ENCODE measurements at regions not wholly inside any gene's neighbourhood (a gene's known extent, or its start where the extent isn't known, plus 50 kb on each side); places are given as distances from the start of the nearest gene placed in this dataset.
"Not testable (repeated sequence)": the region's sequence is repeated elsewhere in the genome, so short reads cannot be mapped to it uniquely, and the experiment has no call there.

DNA sequence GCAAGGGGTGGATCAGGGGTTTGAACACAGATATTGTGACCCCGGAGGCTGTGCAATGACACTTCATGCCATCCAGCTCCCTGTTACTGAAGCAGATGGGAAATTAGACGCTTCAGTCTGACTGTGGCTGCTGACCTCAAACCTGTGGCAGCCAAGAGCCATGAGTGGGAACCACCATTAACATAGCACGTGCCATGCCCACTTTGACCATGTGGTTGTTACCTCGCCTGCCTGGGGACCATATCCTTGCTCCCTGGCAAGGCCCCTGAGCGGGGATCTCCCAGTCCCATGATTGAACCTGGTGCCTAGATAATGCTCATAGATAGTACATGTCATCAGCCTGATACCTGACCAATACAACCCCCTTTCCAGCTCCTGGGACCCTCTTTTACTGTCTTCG, 68.9 kb downstream of the CYP26B1 start:
- WGBS, 3 donors, result 81 to 91% (median 86%) methylated on average over 6 of the region's 6 CpGs
- Histone ChIP-seq H3K4me3 (no peak overlapping the region), H3K36me3 (ENCODE audit: insufficient read depth in 1 of 2, low read depth in 1 of 2) (no peaks in the 10 kb centered on the region), H3K4me1 (no peaks in the 10 kb centered on the region), H3K27ac (no peak overlapping the region), H3K9me3 (peaks cover 2% of the 10 kb centered on the region), H3K27me3 (ENCODE audit: insufficient read depth in 3 of 3, low read length in 2 of 3) (peaks cover 0 to 3% (median 0%) of the 10 kb centered on the region in 3 donors)
- DNase-seq (no peak), ATAC-seq (no peak)
- TF ChIP-seq, protein P1, sequence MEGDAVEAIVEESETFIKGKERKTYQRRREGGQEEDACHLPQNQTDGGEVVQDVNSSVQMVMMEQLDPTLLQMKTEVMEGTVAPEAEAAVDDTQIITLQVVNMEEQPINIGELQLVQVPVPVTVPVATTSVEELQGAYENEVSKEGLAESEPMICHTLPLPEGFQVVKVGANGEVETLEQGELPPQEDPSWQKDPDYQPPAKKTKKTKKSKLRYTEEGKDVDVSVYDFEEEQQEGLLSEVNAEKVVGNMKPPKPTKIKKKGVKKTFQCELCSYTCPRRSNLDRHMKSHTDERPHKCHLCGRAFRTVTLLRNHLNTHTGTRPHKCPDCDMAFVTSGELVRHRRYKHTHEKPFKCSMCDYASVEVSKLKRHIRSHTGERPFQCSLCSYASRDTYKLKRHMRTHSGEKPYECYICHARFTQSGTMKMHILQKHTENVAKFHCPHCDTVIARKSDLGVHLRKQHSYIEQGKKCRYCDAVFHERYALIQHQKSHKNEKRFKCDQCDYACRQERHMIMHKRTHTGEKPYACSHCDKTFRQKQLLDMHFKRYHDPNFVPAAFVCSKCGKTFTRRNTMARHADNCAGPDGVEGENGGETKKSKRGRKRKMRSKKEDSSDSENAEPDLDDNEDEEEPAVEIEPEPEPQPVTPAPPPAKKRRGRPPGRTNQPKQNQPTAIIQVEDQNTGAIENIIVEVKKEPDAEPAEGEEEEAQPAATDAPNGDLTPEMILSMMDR (IDR thresholded peaks at IDR 0.05), result no peak
- intact Hi-C loops (cut with DNase I), result no loop called here

DNA sequence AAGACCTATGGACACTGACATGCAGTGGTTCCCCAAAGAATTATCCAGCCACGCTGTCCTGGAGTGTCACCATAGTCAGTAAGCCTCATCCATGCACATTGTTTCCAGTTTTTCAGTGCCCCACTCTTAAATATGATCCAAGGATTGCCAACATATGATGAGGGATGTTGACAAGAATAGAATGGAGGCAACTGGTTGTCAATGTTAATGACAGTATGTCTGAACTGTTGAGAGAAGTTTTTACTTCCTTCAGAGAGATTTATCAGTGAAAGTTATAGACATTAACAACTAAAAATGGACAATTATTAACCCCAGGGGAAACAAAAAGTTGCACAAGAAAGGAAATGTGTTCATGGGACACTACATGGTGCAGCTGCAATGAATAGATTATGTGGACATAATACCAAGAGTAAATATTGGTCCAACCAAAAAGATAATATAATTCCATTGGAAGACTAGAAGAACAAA, 69.9 kb downstream of the CYP26B1 start:
- H3K27me3 ChIP-seq (ENCODE audit: insufficient read depth in 3 of 3, low read length in 2 of 3), result peaks cover 0 to 3% (median 0%) of the 10 kb centered on the region in 3 donors
- H3K27ac ChIP-seq, result no peak overlapping the region
- 77 to 88% (median 81%) methylated on average over 1 of the region's 1 CpG for WGBS, 3 donors
- no peaks in the 10 kb centered on the region for H3K36me3 ChIP-seq (ENCODE audit: insufficient read depth in 1 of 2, low read depth in 1 of 2)
- no peaks in the 10 kb centered on the region for H3K4me1 ChIP-seq
- TF ChIP-seq, protein P1 (IDR thresholded peaks at IDR 0.05), result no peak
- peaks cover 9% of the 10 kb centered on the region for H3K9me3 ChIP-seq
- H3K4me3 ChIP-seq, result no peak overlapping the region
- intact Hi-C loops (cut with DNase I), result no loop called here
- no peak for ATAC-seq
- DNase-seq, result no peak

DNA sequence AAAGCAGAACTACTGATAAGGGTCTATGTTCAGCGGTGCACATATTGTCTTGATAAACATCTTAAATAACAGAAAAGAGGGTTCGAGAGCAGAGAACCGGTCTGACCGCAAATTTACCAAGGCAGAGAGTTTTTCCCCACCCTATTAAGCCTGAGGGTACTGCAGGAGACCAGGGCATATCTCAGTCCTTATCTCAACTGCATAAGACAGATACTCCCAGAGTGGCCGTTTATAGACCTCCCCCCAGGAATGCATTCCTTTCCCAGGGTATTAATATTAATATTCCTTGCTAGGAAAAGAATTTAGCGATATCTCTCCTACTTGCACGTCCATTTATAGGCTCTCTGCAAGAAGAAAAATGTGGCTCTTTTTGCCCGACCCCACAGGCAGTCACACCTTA, 74.3 kb downstream of the CYP26B1 start:
- ATAC-seq; H3K4me3 ChIP-seq; intact Hi-C loops (cut with DNase I); DNase-seq; H3K4me1 ChIP-seq; H3K27me3 ChIP-seq (ENCODE audit: insufficient read depth in 3 of 3, low read length in 2 of 3); H3K9me3 ChIP-seq; H3K36me3 ChIP-seq (ENCODE audit: insufficient read depth in 1 of 2, low read depth in 1 of 2); H3K27ac ChIP-seq: not testable (repeated sequence)
- 89 to 95% (median 91%) methylated on average over 6 to 8 of the region's 8 CpGs for WGBS, 3 donors

DNA sequence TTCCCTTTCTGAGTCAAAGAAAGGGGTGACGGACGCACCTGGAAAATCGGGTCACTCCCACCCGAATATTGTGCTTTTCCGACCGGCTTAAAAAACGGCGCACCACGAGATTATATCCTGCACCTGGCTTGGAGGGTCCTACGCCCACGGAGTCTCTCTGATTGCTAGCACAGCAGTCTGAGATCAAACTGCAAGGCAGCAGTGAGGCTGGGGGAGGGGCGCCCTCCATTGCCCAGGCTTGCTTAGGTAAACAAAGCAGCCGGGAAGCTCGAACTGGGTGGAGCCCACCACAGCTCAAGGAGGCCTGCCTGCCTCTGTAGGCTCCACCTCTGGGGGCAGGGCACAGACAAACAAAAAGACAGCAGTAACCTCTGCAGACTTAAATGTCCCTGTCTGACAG, 83.5 kb downstream of the CYP26B1 start:
- H3K27me3 ChIP-seq (ENCODE audit: insufficient read depth in 3 of 3, low read length in 2 of 3); H3K9me3 ChIP-seq; ATAC-seq; DNase-seq; H3K4me3 ChIP-seq; intact Hi-C loops (cut with DNase I); H3K36me3 ChIP-seq (ENCODE audit: insufficient read depth in 1 of 2, low read depth in 1 of 2); H3K4me1 ChIP-seq; H3K27ac ChIP-seq: not testable (repeated sequence)
- WGBS, 3 donors, result 75 to 81% (median 77%) methylated on average over 8 to 14 of the region's 14 CpGs

DNA sequence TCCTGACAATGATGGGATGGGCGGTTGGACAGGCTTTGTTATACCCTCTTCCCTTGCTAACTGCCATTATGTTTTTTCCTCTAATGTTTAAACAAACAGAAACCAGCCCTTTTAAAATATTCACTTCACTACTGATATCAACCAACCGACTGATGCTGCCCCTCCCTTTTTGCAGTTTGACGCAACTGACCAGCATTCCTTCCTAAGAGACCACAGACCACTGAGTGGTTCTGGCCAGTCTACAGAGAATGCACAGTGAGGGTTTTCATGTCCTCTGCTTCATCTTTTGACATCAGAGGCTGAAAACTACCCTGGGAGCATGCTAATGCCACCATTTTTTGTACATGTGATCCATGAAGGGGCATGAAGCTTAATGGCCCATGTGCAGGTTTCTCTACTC, 85.3 kb downstream of the CYP26B1 start:
- intact Hi-C loops (cut with DNase I), result no loop called here
- H3K36me3 ChIP-seq (ENCODE audit: insufficient read depth in 1 of 2, low read depth in 1 of 2), result no peaks in the 10 kb centered on the region
- no peaks in the 10 kb centered on the region for H3K27me3 ChIP-seq (ENCODE audit: insufficient read depth in 3 of 3, low read length in 2 of 3)
- no peak for ATAC-seq
- no peak for DNase-seq
- no peaks in the 10 kb centered on the region for H3K4me1 ChIP-seq
- no peak overlapping the region for H3K27ac ChIP-seq
- no peaks in the 10 kb centered on the region for H3K9me3 ChIP-seq
- H3K4me3 ChIP-seq, result no peak overlapping the region
- TF ChIP-seq, protein P1 (IDR thresholded peaks at IDR 0.05), result no peak
- 89 to 94% (median 93%) methylated on average over 3 of the region's 3 CpGs for WGBS, 3 donors

DNA sequence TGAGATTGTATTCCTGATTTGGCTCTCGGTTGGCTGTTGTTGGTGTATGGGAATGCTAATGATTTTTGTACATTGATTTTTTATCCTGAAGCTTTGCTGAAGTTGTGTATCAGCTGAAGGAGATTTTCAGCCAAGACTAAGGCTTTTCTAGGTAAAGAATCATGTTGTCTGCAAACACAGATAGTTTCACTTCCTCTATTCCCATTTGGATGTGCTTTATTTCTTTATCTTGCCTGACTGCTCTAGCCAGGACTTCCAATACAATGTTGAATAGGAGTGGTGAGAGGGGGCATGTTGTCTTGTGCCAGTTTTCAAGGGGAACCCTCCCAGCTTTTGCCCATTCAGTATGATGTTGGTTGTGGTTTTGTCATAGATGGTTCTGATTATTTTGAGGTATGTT, 90.4 kb downstream of the CYP26B1 start:
- H3K27me3 ChIP-seq (ENCODE audit: insufficient read depth in 3 of 3, low read length in 2 of 3), result no peaks in the 10 kb centered on the region
- intact Hi-C loops (cut with DNase I), result no loop called here

More for the DNA sequence above, 90.4 kb downstream of the CYP26B1 start:
- Histone ChIP-seq H3K27ac (no peak overlapping the region), H3K4me3 (no peak overlapping the region), H3K9me3 (peaks cover 6% of the 10 kb centered on the region), H3K36me3 (ENCODE audit: insufficient read depth in 1 of 2, low read depth in 1 of 2) (no peaks in the 10 kb centered on the region), H3K4me1 (no peaks in the 10 kb centered on the region)
- DNase-seq (no peak), ATAC-seq (no peak)
- TF ChIP-seq, protein P1 (IDR thresholded peaks at IDR 0.05), result no peak
- WGBS, 3 donors, result 87 to 92% (median 91%) methylated on average over 1 of the region's 1 CpG

Measured in psoas muscle (tissue), 7 donors.